ENCODE measurements at regions not wholly inside any gene's neighbourhood (a gene's known extent, or its start where the extent isn't known, plus 50 kb on each side); places are given as distances from the start of the nearest gene placed in this dataset.

DNA sequence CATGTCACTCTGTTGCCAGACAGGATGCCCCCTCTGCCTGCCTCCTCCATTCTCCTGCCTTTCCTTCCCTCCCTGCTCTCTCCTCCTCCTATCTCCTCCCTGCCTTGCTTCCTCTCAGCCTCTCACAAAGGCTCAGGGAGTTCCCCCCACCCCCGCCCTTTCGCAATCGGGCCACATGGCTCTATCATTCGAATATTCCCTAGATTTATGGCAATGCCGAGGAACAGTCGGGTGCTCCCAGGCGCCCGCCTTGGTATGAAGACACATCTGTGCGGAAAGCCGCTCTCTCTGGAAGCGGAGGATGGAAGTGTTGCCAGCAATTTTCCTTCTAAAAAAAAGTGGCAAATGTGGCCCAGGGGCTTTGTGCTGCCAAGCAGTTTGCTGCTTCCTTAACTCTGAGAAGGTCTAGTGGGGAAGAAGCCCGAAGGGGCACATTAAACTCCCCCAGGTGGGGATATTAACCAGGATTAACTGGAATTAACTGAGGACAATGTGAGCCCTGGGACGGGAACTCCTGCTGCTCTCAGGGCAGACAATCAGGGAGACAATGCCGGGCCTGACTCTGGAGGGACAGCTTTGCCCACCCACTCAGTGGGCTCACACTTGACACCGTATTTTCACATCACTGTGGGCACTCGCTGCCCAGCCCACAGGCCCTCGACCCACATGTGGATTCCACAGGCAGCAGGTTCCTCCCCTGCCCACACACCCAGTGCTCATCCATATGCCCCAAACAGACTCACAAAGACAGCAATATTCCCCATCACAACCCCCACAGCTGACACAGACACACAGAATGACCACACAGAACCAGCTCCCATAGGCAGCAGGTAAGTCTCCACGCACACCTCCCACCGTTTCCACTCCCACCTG lies 88.4 kb upstream of the SMNDC1 start:
- H3K79me2 ChIP-seq (ENCODE audit: control insufficient read depth, insufficient read depth, low read length): no peaks in the 10 kb centered on the region
- POLR2A ChIA-PET: no interaction called here
- no peak overlapping the region for H3K9ac ChIP-seq (ENCODE audit: insufficient read depth in 1 of 2, low read depth in 2 of 2, low read length in 2 of 2)
- DNase-seq (ENCODE audit: extremely low read depth in 1 of 4, low spot score in 3 of 4) (no peak), FAIRE-seq (no peak), ATAC-seq (no peak)
- H3K4me1 ChIP-seq (replicated peaks in 1 of 2; ENCODE audit: control insufficient read depth in 2 of 2, insufficient read depth in 2 of 2, low read length in 2 of 2): peaks cover 0 to 18% of the 10 kb centered on the region in 2 experiments; a peak in 4 of 5 replicates
- BruUV-seq (replicated peaks): no TSS peak
- H3K36me3 ChIP-seq (ENCODE audit: control insufficient read depth, insufficient read depth, low read length): no peaks in the 10 kb centered on the region
- in situ Hi-C loops (cut with MboI) (no loop called here), intact Hi-C loops (cut with micrococcal nuclease) (no loop called here)
- H3K4me2 ChIP-seq (ENCODE audit: insufficient read depth, low read length): no peak overlapping the region
- H3K27ac ChIP-seq (ENCODE audit: extremely low read depth, low read depth, low read length): no peak overlapping the region
- H3K4me3 ChIP-seq: no peak overlapping the region
- H2AFZ ChIP-seq (ENCODE audit: low read depth, low read length): no peak overlapping the region
- WGBS (ENCODE audit: insufficient coverage, low coverage, missing lambda C conversion rate): 29% methylated on average over 11 of the region's 19 CpGs
- H3K9me3 ChIP-seq (replicated peaks; ENCODE audit: control insufficient read depth, insufficient read depth, low read depth, low read length): no peaks in the 10 kb centered on the region
- no peaks in the 10 kb centered on the region for H3K9me1 ChIP-seq (ENCODE audit: control insufficient read depth, insufficient read depth, low read length)
- peaks cover 2 to 38% of the 10 kb centered on the region in 2 experiments; a peak in 3 of 5 replicates for H3K27me3 ChIP-seq (ENCODE audit: control insufficient read depth in 2 of 2, insufficient read depth in 2 of 2, low read length in 2 of 2)
- CTCF ChIA-PET (ENCODE audit: low intra/inter-chr PET ratio): interaction anchor here (0.7 kb wide), 1 partner anchor 29 kb away, joined by 3 read pairs; no protein-coding TSS in a partner anchor
- no peaks in the 10 kb centered on the region; the same call in 1 of the 2 replicates for H4K20me1 ChIP-seq (replicated peaks; ENCODE audit: control insufficient read depth, insufficient read depth, low read length)
- TF ChIP-seq, protein P1, sequence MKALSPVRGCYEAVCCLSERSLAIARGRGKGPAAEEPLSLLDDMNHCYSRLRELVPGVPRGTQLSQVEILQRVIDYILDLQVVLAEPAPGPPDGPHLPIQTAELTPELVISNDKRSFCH (CRISPR knock-in tag; IDR thresholded peaks at IDR 0.05): no peak
- TF ChIP-seq, protein P1 (tag; IDR thresholded peaks at IDR 0.05): no peak
- TF ChIP-seq RNF219 (CRISPR knock-in tag; IDR thresholded peaks at IDR 0.05): no peak
- TF ChIP-seq RUNX1 (IDR thresholded peaks at IDR 0.05; ENCODE audit: low read depth): no peak
- no peak for TF ChIP-seq KDM2B (CRISPR knock-in tag; IDR thresholded peaks at IDR 0.05)
- TF ChIP-seq SIRT6 (IDR thresholded peaks at IDR 0.05; ENCODE audit: low read depth, low read length): no peak
- TF ChIP-seq CEBPB (tag; IDR thresholded peaks at IDR 0.05): peak; percentile 63
- no peak for TF ChIP-seq JUND (IDR thresholded peaks at IDR 0.05; ENCODE audit: borderline replicate concordance, low read depth, low read length)
- no peak for TF ChIP-seq JUND (tag; IDR thresholded peaks at IDR 0.05; ENCODE audit: borderline replicate concordance, low read depth, low read length)
- no peak for TF ChIP-seq ZNF174 (CRISPR knock-in tag; IDR thresholded peaks at IDR 0.05)
- TF ChIP-seq ZNF347 (CRISPR knock-in tag; IDR thresholded peaks at IDR 0.05; ENCODE audit: low read depth): no peak
- no peak for TF ChIP-seq NCOA4 (IDR thresholded peaks at IDR 0.05; ENCODE audit: partially characterized antibody)
- TF ChIP-seq ASH1L (IDR thresholded peaks at IDR 0.05; ENCODE audit: borderline replicate concordance, low read depth, partially characterized antibody): no peak
- 0 out of 2 replicates have a peak, but pooled peaks have one; percentile 38 for TF ChIP-seq PHF21A (IDR thresholded peaks at IDR 0.05; ENCODE audit: borderline replicate concordance, low read depth)

Data from K562 (cell line).